ENCODE measurements at regions not wholly inside any gene's neighbourhood (a gene's known extent, or its start where the extent isn't known, plus 50 kb on each side); places are given as distances from the start of the nearest gene placed in this dataset.

DNA sequence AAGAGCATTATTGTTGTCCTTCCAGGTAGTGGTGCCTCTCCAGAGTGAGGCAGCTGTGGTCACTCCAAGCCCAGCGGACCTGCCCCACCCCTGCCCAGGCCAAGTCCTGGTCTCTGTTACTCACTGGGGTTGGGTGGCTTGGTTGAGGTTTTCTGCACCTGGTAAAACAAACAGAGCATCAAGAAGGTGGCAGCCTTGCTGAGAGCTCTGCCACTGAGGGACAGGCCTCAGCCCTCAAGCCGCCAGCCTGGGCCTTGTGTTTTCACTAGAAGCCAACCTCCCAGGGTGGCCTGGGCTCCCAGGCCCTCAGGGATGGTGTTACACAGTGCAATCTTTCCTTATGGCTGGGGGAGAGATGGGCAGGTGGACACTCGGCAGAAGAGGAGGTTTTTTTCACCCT is 182.7 kb downstream of the BCOR start (continued):
- TF ChIP-seq, protein P1, sequence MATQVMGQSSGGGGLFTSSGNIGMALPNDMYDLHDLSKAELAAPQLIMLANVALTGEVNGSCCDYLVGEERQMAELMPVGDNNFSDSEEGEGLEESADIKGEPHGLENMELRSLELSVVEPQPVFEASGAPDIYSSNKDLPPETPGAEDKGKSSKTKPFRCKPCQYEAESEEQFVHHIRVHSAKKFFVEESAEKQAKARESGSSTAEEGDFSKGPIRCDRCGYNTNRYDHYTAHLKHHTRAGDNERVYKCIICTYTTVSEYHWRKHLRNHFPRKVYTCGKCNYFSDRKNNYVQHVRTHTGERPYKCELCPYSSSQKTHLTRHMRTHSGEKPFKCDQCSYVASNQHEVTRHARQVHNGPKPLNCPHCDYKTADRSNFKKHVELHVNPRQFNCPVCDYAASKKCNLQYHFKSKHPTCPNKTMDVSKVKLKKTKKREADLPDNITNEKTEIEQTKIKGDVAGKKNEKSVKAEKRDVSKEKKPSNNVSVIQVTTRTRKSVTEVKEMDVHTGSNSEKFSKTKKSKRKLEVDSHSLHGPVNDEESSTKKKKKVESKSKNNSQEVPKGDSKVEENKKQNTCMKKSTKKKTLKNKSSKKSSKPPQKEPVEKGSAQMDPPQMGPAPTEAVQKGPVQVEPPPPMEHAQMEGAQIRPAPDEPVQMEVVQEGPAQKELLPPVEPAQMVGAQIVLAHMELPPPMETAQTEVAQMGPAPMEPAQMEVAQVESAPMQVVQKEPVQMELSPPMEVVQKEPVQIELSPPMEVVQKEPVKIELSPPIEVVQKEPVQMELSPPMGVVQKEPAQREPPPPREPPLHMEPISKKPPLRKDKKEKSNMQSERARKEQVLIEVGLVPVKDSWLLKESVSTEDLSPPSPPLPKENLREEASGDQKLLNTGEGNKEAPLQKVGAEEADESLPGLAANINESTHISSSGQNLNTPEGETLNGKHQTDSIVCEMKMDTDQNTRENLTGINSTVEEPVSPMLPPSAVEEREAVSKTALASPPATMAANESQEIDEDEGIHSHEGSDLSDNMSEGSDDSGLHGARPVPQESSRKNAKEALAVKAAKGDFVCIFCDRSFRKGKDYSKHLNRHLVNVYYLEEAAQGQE (IDR thresholded peaks at IDR 0.05; ENCODE audit: low read depth): no peak
- TF ChIP-seq EZH2 (IDR thresholded peaks at IDR 0.05): no peak

DNA sequence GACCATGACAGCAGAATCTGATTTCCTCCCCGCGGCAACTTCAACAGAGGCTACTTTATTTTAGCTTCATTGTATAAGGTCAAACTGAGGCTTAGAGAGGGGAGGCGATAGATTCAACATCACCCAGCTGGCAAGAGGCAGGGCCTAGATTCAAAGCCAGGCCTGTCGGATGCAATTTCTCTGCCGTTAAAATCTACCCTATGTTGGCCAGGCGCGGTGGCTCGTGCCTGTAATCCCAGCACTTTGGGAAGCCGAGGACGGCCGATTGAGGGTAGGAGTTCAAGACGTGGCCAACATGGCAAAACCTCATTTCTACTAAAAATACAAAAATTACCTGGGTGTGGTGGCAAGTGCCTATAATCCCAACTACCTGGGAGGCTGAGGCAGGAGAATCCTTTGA is 182.2 kb downstream of the BCOR start:
- ChIA-PET RAD21 (ENCODE audit: low non-redundant PET in 1 of 2, low total read pairs in 2 of 2, uncharacterized antibody in 2 of 2, unreplicated experiment in 2 of 2) (no interaction called here), CTCF (no interaction called here), POLR2A (no interaction called here)
- no TSS peak for BruUV-seq (replicated peaks)
- H3K79me2 ChIP-seq (ENCODE audit: insufficient read depth, low read length): no peaks in the 10 kb centered on the region
- H3K4me2 ChIP-seq (ENCODE audit: low read length): no peak overlapping the region
- H3K9ac ChIP-seq (ENCODE audit: low read length): no peak overlapping the region
- DNase-seq (ENCODE audit: low read depth, low spot score) (no peak), ATAC-seq (no peak)
- H3K9me2 ChIP-seq (ENCODE audit: insufficient read depth): no peaks in the 10 kb centered on the region
- H3K27me3 ChIP-seq (ENCODE audit: insufficient read depth, low read length): no peaks in the 10 kb centered on the region
- H3K27ac ChIP-seq (ENCODE audit: low read depth, low read length): no peak overlapping the region
- H3K4me1 ChIP-seq (ENCODE audit: control insufficient read depth in 1 of 2, insufficient read depth in 2 of 2, low read length in 2 of 2): no peaks in the 10 kb centered on the region
- TF ChIP-seq JUND (IDR thresholded peaks at IDR 0.05): no peak
- TF ChIP-seq EGR1 (IDR thresholded peaks at IDR 0.05; ENCODE audit: low read depth): no peak
- TF ChIP-seq, protein P2, sequence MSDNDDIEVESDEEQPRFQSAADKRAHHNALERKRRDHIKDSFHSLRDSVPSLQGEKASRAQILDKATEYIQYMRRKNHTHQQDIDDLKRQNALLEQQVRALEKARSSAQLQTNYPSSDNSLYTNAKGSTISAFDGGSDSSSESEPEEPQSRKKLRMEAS (IDR thresholded peaks at IDR 0.05): no peak
- no peaks in the 10 kb centered on the region for H4K20me1 ChIP-seq (ENCODE audit: insufficient read depth)
- intact Hi-C loops (cut with micrococcal nuclease): no loop called here
- H3K4me3 ChIP-seq (replicated peaks in 1 of 2; ENCODE audit: low read depth in 1 of 2, low read length in 2 of 2): no peak overlapping the region
- no peaks in the 10 kb centered on the region for H3K9me3 ChIP-seq (ENCODE audit: control insufficient read depth in 1 of 2, insufficient read depth in 1 of 2, low read depth in 1 of 2, low read length in 2 of 2)
- H3K36me3 ChIP-seq (ENCODE audit: control insufficient read depth in 1 of 2, insufficient read depth in 2 of 2, low read length in 2 of 2): no peaks in the 10 kb centered on the region
- no peak overlapping the region for H2AFZ ChIP-seq (ENCODE audit: low read depth, low read length, poor library complexity, severe bottlenecking)

DNA sequence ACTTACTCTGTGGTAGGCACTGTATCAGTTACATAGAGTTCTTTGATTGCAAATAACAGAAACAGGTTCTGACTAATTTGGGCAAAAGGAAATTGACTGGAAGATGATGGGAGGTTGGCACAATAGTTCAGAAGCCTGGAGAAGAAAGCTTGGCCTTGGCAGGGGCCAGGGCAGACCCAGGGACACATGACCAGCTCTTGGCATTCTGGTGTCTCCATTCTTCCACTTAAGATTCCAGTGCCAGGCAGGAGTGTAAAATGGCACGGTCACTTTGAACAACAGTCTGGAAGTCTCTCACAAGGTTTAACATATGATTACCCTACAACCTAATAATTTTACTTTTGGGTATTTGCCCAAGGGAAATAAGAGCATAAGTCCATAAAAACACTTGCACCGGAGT is 175.9 kb downstream of the BCOR start:
- H3K9me3 ChIP-seq (ENCODE audit: control insufficient read depth in 1 of 2, insufficient read depth in 1 of 2, low read depth in 1 of 2, low read length in 2 of 2): no peaks in the 10 kb centered on the region
- BruUV-seq (replicated peaks): no TSS peak
- intact Hi-C loops (cut with micrococcal nuclease): no loop called here
- no peak for TF ChIP-seq POLR2AphosphoS5 (IDR thresholded peaks at IDR 0.05; ENCODE audit: low read depth, low read length)
- TF ChIP-seq ELF1 (IDR thresholded peaks at IDR 0.05; ENCODE audit: borderline replicate concordance, low read depth): no peak
- TF ChIP-seq, protein P3, sequence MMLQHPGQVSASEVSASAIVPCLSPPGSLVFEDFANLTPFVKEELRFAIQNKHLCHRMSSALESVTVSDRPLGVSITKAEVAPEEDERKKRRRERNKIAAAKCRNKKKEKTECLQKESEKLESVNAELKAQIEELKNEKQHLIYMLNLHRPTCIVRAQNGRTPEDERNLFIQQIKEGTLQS (IDR thresholded peaks at IDR 0.05): no peak
- TF ChIP-seq CEBPB (IDR thresholded peaks at IDR 0.05; ENCODE audit: low read depth): no peak
- TF ChIP-seq EGR1 (IDR thresholded peaks at IDR 0.05; ENCODE audit: low read depth): no peak
- TF ChIP-seq, protein P4, sequence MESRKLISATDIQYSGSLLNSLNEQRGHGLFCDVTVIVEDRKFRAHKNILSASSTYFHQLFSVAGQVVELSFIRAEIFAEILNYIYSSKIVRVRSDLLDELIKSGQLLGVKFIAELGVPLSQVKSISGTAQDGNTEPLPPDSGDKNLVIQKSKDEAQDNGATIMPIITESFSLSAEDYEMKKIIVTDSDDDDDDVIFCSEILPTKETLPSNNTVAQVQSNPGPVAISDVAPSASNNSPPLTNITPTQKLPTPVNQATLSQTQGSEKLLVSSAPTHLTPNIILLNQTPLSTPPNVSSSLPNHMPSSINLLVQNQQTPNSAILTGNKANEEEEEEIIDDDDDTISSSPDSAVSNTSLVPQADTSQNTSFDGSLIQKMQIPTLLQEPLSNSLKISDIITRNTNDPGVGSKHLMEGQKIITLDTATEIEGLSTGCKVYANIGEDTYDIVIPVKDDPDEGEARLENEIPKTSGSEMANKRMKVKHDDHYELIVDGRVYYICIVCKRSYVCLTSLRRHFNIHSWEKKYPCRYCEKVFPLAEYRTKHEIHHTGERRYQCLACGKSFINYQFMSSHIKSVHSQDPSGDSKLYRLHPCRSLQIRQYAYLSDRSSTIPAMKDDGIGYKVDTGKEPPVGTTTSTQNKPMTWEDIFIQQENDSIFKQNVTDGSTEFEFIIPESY (IDR thresholded peaks at IDR 0.05; ENCODE audit: extremely low read depth, insufficient replicate concordance, low read length): no peak
- TF ChIP-seq POLR2A (IDR thresholded peaks at IDR 0.05; ENCODE audit: borderline replicate concordance, extremely low read depth, insufficient read depth, insufficient read length): no peak
- TF ChIP-seq, protein P5, sequence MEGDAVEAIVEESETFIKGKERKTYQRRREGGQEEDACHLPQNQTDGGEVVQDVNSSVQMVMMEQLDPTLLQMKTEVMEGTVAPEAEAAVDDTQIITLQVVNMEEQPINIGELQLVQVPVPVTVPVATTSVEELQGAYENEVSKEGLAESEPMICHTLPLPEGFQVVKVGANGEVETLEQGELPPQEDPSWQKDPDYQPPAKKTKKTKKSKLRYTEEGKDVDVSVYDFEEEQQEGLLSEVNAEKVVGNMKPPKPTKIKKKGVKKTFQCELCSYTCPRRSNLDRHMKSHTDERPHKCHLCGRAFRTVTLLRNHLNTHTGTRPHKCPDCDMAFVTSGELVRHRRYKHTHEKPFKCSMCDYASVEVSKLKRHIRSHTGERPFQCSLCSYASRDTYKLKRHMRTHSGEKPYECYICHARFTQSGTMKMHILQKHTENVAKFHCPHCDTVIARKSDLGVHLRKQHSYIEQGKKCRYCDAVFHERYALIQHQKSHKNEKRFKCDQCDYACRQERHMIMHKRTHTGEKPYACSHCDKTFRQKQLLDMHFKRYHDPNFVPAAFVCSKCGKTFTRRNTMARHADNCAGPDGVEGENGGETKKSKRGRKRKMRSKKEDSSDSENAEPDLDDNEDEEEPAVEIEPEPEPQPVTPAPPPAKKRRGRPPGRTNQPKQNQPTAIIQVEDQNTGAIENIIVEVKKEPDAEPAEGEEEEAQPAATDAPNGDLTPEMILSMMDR (IDR thresholded peaks at IDR 0.05 in 2 of 3, conservative IDR thresholded peaks at IDR 0.05 in 1 of 3; ENCODE audit: borderline replicate concordance in 1 of 3, insufficient read depth in 1 of 3, low read depth in 2 of 3, low read length in 2 of 3): no peak

More for the DNA sequence above, 175.9 kb downstream of the BCOR start:
- no peaks in the 10 kb centered on the region for H4K20me1 ChIP-seq (ENCODE audit: insufficient read depth)
- ChIA-PET CTCF (no interaction called here), POLR2A (no interaction called here), RAD21 (ENCODE audit: low non-redundant PET in 1 of 2, low total read pairs in 2 of 2, uncharacterized antibody in 2 of 2, unreplicated experiment in 2 of 2) (no interaction called here)
- H3K4me1 ChIP-seq (ENCODE audit: control insufficient read depth in 1 of 2, insufficient read depth in 2 of 2, low read length in 2 of 2): no peaks in the 10 kb centered on the region
- H2AFZ ChIP-seq (ENCODE audit: low read depth, low read length, poor library complexity, severe bottlenecking): no peak overlapping the region
- no peaks in the 10 kb centered on the region for H3K27me3 ChIP-seq (ENCODE audit: insufficient read depth, low read length)
- H3K9ac ChIP-seq (ENCODE audit: low read length): no peak overlapping the region
- DNase-seq (ENCODE audit: low read depth, low spot score) (no peak), ATAC-seq (no peak)
- H3K4me2 ChIP-seq (ENCODE audit: low read length): no peak overlapping the region
- H3K4me3 ChIP-seq (replicated peaks in 1 of 2; ENCODE audit: low read depth in 1 of 2, low read length in 2 of 2): no peak overlapping the region
- no peaks in the 10 kb centered on the region for H3K79me2 ChIP-seq (ENCODE audit: insufficient read depth, low read length)
- no peaks in the 10 kb centered on the region for H3K9me2 ChIP-seq (ENCODE audit: insufficient read depth)
- no peaks in the 10 kb centered on the region for H3K36me3 ChIP-seq (ENCODE audit: control insufficient read depth in 1 of 2, insufficient read depth in 2 of 2, low read length in 2 of 2)
- H3K27ac ChIP-seq (ENCODE audit: low read depth, low read length): no peak overlapping the region

Data from HCT116 (cell line).